Glutamatergic neuron (in vitro differentiated cells): ENCODE measurements at regions not wholly inside any gene's neighbourhood (a gene's known extent, or its start where the extent isn't known, plus 50 kb on each side); places are given as distances from the start of the nearest gene placed in this dataset.
A peak's percentile ranks its signal among the peaks of the same experiment; 100 is the strongest.

Experiments used
- DNase-seq: peaks from one replicate; pipeline ENCODE4 v3.0.0; 2022
- H3K27ac Mint-ChIP-seq: one replicate; pipeline ENCODE4 v1.8.0; 2020; ENCODE audit warnings: mild to moderate bottlenecking, mixed read lengths, inconsistent platforms; ENCODE audit not compliant: unreplicated experiment
- H3K27me3 Mint-ChIP-seq: one replicate; pipeline ENCODE4 v1.8.0; 2020; ENCODE audit warnings: mild to moderate bottlenecking, moderate library complexity, mixed read lengths, inconsistent platforms; ENCODE audit not compliant: unreplicated experiment
- H3K36me3 Mint-ChIP-seq: one replicate; pipeline ENCODE4 v1.8.0; 2020; ENCODE audit warnings: mild to moderate bottlenecking, mixed read lengths, inconsistent platforms; ENCODE audit not compliant: unreplicated experiment
- H3K4me1 Mint-ChIP-seq: one replicate; pipeline ENCODE4 v1.8.0; 2020; ENCODE audit warnings: mild to moderate bottlenecking, low read depth, mixed read lengths, inconsistent platforms; ENCODE audit not compliant: unreplicated experiment
- H3K4me3 Mint-ChIP-seq: one replicate; pipeline ENCODE4 v1.8.0; 2020; ENCODE audit warnings: mild to moderate bottlenecking, mixed read lengths, inconsistent platforms; ENCODE audit not compliant: unreplicated experiment
- H3K9me3 Mint-ChIP-seq: one replicate; pipeline ENCODE4 v1.8.0; 2020; ENCODE audit warnings: mild to moderate bottlenecking, moderate library complexity, mixed read lengths, inconsistent platforms; ENCODE audit not compliant: unreplicated experiment
- TF ChIP-seq, protein P1 (sequence below): fragments of 200-600 bp; sonication (generic); IDR thresholded peaks from one replicate; pipeline ENCODE4 v1.5.0; 2021; ENCODE audit not compliant: partially characterized antibody, unreplicated experiment

DNA sequence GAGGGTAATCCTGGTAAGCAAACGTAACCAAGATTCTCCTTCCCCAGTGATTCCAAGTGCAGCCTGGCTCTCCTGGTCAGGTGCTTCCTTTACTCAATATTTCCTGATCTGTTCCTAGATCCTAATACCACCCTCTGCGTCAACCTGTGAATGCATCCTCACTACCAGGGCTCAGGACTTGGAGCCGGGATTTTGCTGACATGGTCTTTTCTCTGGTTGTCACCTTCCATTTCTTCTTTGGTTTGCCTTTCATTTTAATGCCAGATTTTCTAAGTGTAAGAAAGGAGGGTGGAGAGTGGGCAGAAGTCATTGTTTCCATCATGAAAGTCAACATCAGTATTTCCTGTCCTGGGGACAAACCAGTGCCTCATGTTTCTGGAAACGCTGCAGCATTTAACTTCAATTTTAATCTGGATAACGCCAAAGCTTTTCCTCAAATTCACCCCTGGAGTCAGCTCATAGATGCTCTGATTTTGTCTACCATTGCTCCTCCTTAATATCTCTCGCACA lies 210.4 kb upstream of the ZNF32 start:
- DNase-seq, result no peak
- Mint-ChIP-seq H3K4me1 (peaks cover 18% of the 10 kb centered on the region), H3K4me3 (no peak overlapping the region), H3K9me3 (no peaks in the 10 kb centered on the region), H3K27me3 (peaks cover 8% of the 10 kb centered on the region), H3K36me3 (no peaks in the 10 kb centered on the region), H3K27ac (no peak overlapping the region)
- TF ChIP-seq, protein P1, sequence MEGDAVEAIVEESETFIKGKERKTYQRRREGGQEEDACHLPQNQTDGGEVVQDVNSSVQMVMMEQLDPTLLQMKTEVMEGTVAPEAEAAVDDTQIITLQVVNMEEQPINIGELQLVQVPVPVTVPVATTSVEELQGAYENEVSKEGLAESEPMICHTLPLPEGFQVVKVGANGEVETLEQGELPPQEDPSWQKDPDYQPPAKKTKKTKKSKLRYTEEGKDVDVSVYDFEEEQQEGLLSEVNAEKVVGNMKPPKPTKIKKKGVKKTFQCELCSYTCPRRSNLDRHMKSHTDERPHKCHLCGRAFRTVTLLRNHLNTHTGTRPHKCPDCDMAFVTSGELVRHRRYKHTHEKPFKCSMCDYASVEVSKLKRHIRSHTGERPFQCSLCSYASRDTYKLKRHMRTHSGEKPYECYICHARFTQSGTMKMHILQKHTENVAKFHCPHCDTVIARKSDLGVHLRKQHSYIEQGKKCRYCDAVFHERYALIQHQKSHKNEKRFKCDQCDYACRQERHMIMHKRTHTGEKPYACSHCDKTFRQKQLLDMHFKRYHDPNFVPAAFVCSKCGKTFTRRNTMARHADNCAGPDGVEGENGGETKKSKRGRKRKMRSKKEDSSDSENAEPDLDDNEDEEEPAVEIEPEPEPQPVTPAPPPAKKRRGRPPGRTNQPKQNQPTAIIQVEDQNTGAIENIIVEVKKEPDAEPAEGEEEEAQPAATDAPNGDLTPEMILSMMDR, result no peak

DNA sequence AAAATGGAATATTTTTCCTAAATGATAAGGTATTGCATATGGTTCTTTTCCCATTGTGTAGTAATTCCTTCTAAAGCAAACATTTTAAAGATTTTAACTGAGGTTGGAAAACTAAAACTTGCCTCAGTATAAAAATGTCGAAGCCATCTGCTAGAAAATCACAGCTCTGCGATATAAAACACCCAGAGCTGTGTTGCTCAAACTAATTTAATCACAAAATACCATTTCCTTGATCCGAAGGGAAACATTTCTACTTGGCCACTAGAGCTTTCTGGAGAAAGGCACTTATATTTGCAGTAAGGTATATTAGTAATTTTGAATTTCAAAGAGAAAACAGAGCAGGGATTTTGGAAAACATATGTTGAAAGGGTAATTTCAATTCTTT lies 209.2 kb upstream of the ZNF32 start:
- Mint-ChIP-seq H3K9me3 (no peaks in the 10 kb centered on the region), H3K27ac (no peak overlapping the region), H3K4me3 (no peak overlapping the region), H3K36me3 (no peaks in the 10 kb centered on the region), H3K4me1 (peaks cover 29% of the 10 kb centered on the region), H3K27me3 (peaks cover 9% of the 10 kb centered on the region)
- TF ChIP-seq, protein P1, result no peak
- DNase-seq, result no peak

DNA sequence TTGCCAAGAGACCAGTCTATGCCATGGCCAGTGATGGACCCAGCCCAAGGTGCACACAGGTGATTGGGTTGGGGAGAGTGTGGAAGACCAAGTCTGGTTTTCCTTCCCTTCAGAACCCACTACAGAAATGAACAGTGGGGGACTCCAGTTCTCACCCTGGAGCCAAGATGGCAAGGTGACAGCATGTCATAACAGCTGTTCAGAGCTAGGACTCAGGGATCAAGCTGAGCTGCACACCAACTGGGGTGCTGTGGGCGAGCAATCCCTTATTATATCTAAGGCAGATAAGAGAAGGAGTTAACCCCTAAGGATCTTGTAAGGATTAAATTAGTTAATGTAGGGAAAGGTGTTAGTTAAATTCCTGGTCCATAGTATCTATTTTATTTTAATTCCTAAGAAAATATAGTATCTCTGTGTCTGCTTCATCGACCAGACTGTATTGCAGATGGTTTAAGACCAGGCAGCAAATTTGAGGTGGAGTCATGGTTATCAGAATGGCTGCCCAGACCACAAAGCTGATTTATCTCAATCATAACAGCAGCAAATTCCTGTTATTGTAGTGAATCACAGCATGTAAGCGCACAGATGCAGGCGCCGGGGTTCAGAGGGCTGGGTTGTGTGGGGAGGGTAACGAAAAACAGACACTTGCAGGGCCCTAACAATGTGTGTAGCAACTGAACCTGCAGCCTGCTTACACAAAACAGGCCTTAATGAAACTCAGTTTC lies 208.7 kb upstream of the ZNF32 start:
- no peaks in the 10 kb centered on the region for H3K9me3 Mint-ChIP-seq
- no peak overlapping the region for H3K27ac Mint-ChIP-seq
- peaks cover 9% of the 10 kb centered on the region for H3K27me3 Mint-ChIP-seq
- H3K4me1 Mint-ChIP-seq, result peaks cover 35% of the 10 kb centered on the region
- DNase-seq, result no peak
- no peaks in the 10 kb centered on the region for H3K36me3 Mint-ChIP-seq
- H3K4me3 Mint-ChIP-seq, result no peak overlapping the region
- TF ChIP-seq, protein P1, result no peak

DNA sequence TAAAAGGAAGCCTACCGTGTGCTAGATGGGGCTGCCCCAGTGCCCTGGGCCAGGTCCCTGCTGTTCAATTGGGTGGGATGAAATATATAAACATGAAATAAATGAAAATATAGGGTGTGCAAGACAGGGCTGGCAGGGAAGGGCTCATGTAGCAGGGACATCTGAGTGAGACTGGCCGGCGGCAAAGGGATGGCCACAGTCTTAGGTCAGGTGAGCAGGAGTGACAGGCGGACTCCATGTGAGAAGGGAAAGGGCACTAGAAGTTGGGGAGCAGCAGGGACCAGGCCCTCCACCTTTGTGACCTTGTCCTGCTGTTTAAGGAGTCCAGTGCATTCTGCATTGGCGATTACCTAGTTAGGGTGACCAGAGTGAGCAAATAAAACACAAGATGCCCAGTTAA lies 207.6 kb upstream of the ZNF32 start:
- no peaks in the 10 kb centered on the region for H3K9me3 Mint-ChIP-seq
- TF ChIP-seq, protein P1, result no peak
- H3K27ac Mint-ChIP-seq, result no peak overlapping the region
- H3K27me3 Mint-ChIP-seq, result peaks cover 13% of the 10 kb centered on the region
- H3K4me3 Mint-ChIP-seq, result no peak overlapping the region
- no peak for DNase-seq
- peaks cover 43% of the 10 kb centered on the region for H3K4me1 Mint-ChIP-seq
- no peaks in the 10 kb centered on the region for H3K36me3 Mint-ChIP-seq

DNA sequence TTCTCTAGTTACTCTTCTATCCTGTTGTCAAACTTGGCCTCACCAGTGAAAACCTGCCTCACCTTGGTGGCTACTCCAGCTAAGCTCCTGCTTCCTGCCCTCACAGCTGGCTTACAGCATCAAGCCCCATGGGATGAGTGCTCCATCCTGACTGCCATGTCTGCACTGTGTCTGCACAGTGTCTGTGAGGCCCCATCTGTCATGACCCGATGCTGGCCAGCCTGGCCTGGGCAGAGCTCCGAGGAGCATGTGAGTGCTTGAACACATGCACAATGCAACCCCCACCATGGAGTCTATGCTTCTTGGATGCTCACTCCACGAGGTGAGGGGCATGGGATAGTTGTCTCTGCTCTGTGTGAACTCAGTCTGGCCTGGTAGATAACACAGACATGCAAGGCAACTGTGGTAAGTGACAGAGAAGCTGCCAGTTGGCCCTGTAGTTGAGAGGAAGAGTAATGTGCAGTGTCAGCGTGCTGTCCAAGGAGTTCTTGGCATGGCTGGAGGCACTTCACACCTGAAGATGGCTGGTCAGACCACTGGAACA lies 207.1 kb upstream of the ZNF32 start:
- no peaks in the 10 kb centered on the region for H3K9me3 Mint-ChIP-seq
- H3K27ac Mint-ChIP-seq, result peak overlapping the region; percentile 28
- peaks cover 43% of the 10 kb centered on the region for H3K4me1 Mint-ChIP-seq
- H3K36me3 Mint-ChIP-seq, result no peaks in the 10 kb centered on the region
- TF ChIP-seq, protein P1, result no peak
- peak overlapping the region; percentile 8 for H3K4me3 Mint-ChIP-seq
- H3K27me3 Mint-ChIP-seq, result peaks cover 13% of the 10 kb centered on the region
- no peak for DNase-seq
